HepG2 (cell line): ENCODE measurements at regions not wholly inside any gene's neighbourhood (a gene's known extent, or its start where the extent isn't known, plus 50 kb on each side); places are given as distances from the start of the nearest gene placed in this dataset.

ENCODE experiments used
- TARDBP ChIP-seq: sonication (generic); formaldehyde crosslinking; IDR thresholded peaks from 2 replicates; pipeline ENCODE4 v1.8.0; 2022; ENCODE audit warnings: mild to moderate bottlenecking, missing genetic modification reagents
- ZBTB37 ChIP-seq: sonication (generic); formaldehyde crosslinking; IDR thresholded peaks from 2 replicates; pipeline ENCODE4 v1.4.0; 2020; ENCODE audit warnings: mild to moderate bottlenecking, missing genetic modification reagents

GRCh38 chr5:138658676-138659075, 83.5 kb upstream of the HSPA9 start:
- TF ChIP-seq TARDBP (CRISPR knock-in tag) (no peak), ZBTB37 (no peak)
